GM10266 (cell line): ENCODE measurements at regions not wholly inside any gene's neighbourhood (a gene's known extent, or its start where the extent isn't known, plus 50 kb on each side); places are given as distances from the start of the nearest gene placed in this dataset.
A peak's percentile ranks its signal among the peaks of the same experiment; 100 is the strongest.

Experiments
- DNase-seq: peaks from one replicate; pipeline ENCODE4 v3.0.0; 2012; ENCODE audit errors: extremely low spot score
- CTCF ChIP-seq: IDR thresholded peaks from 2 replicates; pipeline ENCODE4 v1.5.1; 2012; ENCODE audit warnings: mild to moderate bottlenecking, low read depth; ENCODE audit not compliant: control insufficient read depth, insufficient read depth; ENCODE audit errors: missing control alignments

GRCh38 chr1:119217309-119217828 is 76.9 kb upstream of the WARS2 start:
- no peak for TF ChIP-seq CTCF
- no peak for DNase-seq

GRCh38 chr1:119219711-119220110 is 79.3 kb upstream of the WARS2 start:
- no peak for DNase-seq
- no peak for TF ChIP-seq CTCF

- DNase-seq, result no peak
- TF ChIP-seq CTCF, result no peak
These were observed 80.5 kb upstream of the WARS2 start for GRCh38 chr1:119220991-119221390.

- TF ChIP-seq CTCF, result no peak
- DNase-seq, result no peak
These were observed 81.8 kb upstream of the WARS2 start for GRCh38 chr1:119222271-119222670.

GRCh38 chr1:119225265-119225664 is 84.8 kb upstream of the WARS2 start:
- no peak for TF ChIP-seq CTCF
- no peak for DNase-seq

- TF ChIP-seq CTCF, result peak; percentile 15
- no peak for DNase-seq
These were observed 85.4 kb upstream of the WARS2 start for GRCh38 chr1:119225831-119226230.

GRCh38 chr1:119226321-119226720 is 85.9 kb upstream of the WARS2 start:
- TF ChIP-seq CTCF, result no peak
- DNase-seq, result no peak
